ENCODE measurements at regions not wholly inside any gene's neighbourhood (a gene's known extent, or its start where the extent isn't known, plus 50 kb on each side); places are given as distances from the start of the nearest gene placed in this dataset.

GRCh38 chr15:96268442-96269204 is 61.9 kb upstream of the NR2F2 start:
- TF ChIP-seq CTCF (conservative IDR thresholded peaks at IDR 0.05 in 1 of 2, IDR thresholded peaks at IDR 0.05 in 1 of 2; ENCODE audit: extremely low read depth in 1 of 2, insufficient read depth in 1 of 2, low read depth in 1 of 2, low read length in 2 of 2) (no peak), EZH2 (IDR thresholded peaks at IDR 0.05; ENCODE audit: borderline replicate concordance, low read length) (no peak)
